ENCODE measurements at regions not wholly inside any gene's neighbourhood (a gene's known extent, or its start where the extent isn't known, plus 50 kb on each side); places are given as distances from the start of the nearest gene placed in this dataset.

DNA sequence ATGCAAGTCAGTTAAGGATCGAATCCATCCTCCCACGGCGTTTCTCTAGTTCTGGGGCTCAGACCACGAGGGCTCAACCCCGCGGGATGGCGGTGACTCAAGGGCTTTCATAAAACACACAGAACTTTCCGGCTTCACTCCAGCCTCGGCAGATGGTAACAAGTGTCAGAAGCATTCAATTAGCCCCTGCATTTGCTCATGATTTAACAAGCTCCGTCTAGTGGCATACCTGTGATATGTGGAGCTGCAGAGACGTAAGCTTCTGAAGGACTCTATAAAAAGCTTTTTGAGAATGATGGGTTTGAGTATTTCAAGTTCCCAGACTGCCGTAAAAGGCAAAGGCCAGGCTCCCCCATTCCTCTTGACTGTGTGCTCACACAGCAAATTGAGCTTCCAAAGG lies 91.3 kb upstream of the SEC14L1 start:
- TF ChIP-seq, protein P1, sequence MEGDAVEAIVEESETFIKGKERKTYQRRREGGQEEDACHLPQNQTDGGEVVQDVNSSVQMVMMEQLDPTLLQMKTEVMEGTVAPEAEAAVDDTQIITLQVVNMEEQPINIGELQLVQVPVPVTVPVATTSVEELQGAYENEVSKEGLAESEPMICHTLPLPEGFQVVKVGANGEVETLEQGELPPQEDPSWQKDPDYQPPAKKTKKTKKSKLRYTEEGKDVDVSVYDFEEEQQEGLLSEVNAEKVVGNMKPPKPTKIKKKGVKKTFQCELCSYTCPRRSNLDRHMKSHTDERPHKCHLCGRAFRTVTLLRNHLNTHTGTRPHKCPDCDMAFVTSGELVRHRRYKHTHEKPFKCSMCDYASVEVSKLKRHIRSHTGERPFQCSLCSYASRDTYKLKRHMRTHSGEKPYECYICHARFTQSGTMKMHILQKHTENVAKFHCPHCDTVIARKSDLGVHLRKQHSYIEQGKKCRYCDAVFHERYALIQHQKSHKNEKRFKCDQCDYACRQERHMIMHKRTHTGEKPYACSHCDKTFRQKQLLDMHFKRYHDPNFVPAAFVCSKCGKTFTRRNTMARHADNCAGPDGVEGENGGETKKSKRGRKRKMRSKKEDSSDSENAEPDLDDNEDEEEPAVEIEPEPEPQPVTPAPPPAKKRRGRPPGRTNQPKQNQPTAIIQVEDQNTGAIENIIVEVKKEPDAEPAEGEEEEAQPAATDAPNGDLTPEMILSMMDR (conservative IDR thresholded peaks at IDR 0.05): no peak
- TF ChIP-seq ZFX (IDR thresholded peaks at IDR 0.05): no peak

Data from C4-2B (cell line).